H1 (cell line): ENCODE measurements at regions not wholly inside any gene's neighbourhood (a gene's known extent, or its start where the extent isn't known, plus 50 kb on each side); places are given as distances from the start of the nearest gene placed in this dataset.

Source experiments
- CTCF ChIA-PET: fragments of 300-600 bp; sonication (Branson Sonifier 250); formaldehyde crosslinking; loops from one replicate; lab custom pipeline; 2021; ENCODE audit not compliant: partially characterized antibody; lab: Charles Lee
- POLR2A ChIA-PET: fragments of 300-600 bp; sonication (Branson Sonifier 250); formaldehyde crosslinking; loops from one replicate; lab custom pipeline; 2021; ENCODE audit warnings: inconsistent platforms; ENCODE audit not compliant: partially characterized antibody; lab: Charles Lee
- DNase-seq, 2 experiments: peaks; one replicate each; pipeline versions ENCODE4 v3.0.0 to v3.0.0-alpha.2; 2010 to 2022; ENCODE audit warnings: low spot score in 2 of 2, low read depth in 1 of 2, mixed read lengths in 1 of 2
- FAIRE-seq: peaks from 2 replicates; lab custom pipeline; 2011; peaks lifted over from hg19 to GRCh38; lab: Jason Lieb, UNC
- H2AFZ ChIP-seq: 2 replicates; pipeline ENCODE4 v1.8.1; 2012; ENCODE audit warnings: low read length, inconsistent platforms
- H2AK5ac ChIP-seq: 2 replicates; pipeline ENCODE4 v1.6.1; 2013; ENCODE audit warnings: low read depth, low read length
- H2BK120ac ChIP-seq: replicated peaks from 2 replicates; pipeline ENCODE3; 2013; ENCODE audit warnings: low read depth, low read length, inconsistent platforms
- H2BK12ac ChIP-seq: 2 replicates; pipeline ENCODE4 v1.6.1; 2013; ENCODE audit warnings: low read depth, low read length
- H2BK15ac ChIP-seq: 2 replicates; pipeline ENCODE4 v1.6.1; 2013; ENCODE audit warnings: low read length
- H2BK20ac ChIP-seq: 2 replicates; pipeline ENCODE4 v1.6.1; 2013; ENCODE audit warnings: low read length
- H2BK5ac ChIP-seq: 2 replicates; pipeline ENCODE4 v1.6.1; 2013; ENCODE audit warnings: low read depth, low read length
- H3K14ac ChIP-seq: 2 replicates; pipeline ENCODE4 v1.6.1; 2013; ENCODE audit warnings: inconsistent platforms; ENCODE audit not compliant: insufficient read length
- H3K18ac ChIP-seq: 2 replicates; pipeline ENCODE4 v1.6.1; 2013; ENCODE audit warnings: low read length; ENCODE audit errors: extremely low read depth
- H3K23ac ChIP-seq: 2 replicates; pipeline ENCODE4 v1.6.1; 2013; ENCODE audit warnings: inconsistent platforms; ENCODE audit not compliant: insufficient read length
- H3K23me2 ChIP-seq: 2 replicates; pipeline ENCODE4 v1.6.1; 2013; ENCODE audit warnings: low read depth, low read length
- H3K27ac ChIP-seq: 2 replicates; pipeline ENCODE4 v1.6.1; 2011; ENCODE audit warnings: low read depth, low read length, inconsistent platforms
- H3K27me3 ChIP-seq, 4 experiments: replicated peaks in 1 of 4; 1 replicate in 1 of 4; 2 replicates in 3 of 4; pipeline versions ENCODE4 v1.6.1 to v1.8.1; 2011 to 2013; ENCODE audit warnings: low read length in 3 of 4, mild to moderate bottlenecking in 3 of 4, inconsistent platforms in 2 of 4, mixed read lengths in 2 of 4, moderate library complexity in 1 of 4; ENCODE audit not compliant: control insufficient read depth in 3 of 4, insufficient read depth in 3 of 4; ENCODE audit errors: extremely low read depth in 1 of 4
- H3K36me3 ChIP-seq, 4 experiments: 2 replicates each; pipeline versions ENCODE4 v1.6.1 to v1.8.1; 2011 to 2013; ENCODE audit warnings: mild to moderate bottlenecking in 4 of 4, low read length in 3 of 4, moderate library complexity in 2 of 4, control low read depth in 1 of 4, inconsistent platforms in 1 of 4; ENCODE audit not compliant: insufficient read depth in 4 of 4, control insufficient read depth in 2 of 4
- H3K4ac ChIP-seq: replicated peaks from 2 replicates; pipeline ENCODE3; 2013; ENCODE audit warnings: low read length, low read depth, mixed read lengths, inconsistent platforms; ENCODE audit not compliant: insufficient read length
- H3K4me1 ChIP-seq, 4 experiments: replicated peaks in 1 of 4; 1 replicate in 1 of 4; 2 replicates in 3 of 4; pipeline versions ENCODE4 v1.6.1 to v1.8.1; 2011 to 2013; ENCODE audit warnings: low read length in 3 of 4, inconsistent platforms in 2 of 4, mixed read lengths in 1 of 4; ENCODE audit not compliant: insufficient read depth in 4 of 4, control insufficient read depth in 3 of 4
- H3K4me2 ChIP-seq, 2 experiments: 2 replicates each; pipeline versions ENCODE4 v1.6.1 to v1.8.1; 2011 to 2013; ENCODE audit warnings: low read depth in 2 of 2, low read length in 2 of 2, control low read depth in 1 of 2, inconsistent platforms in 1 of 2, mild to moderate bottlenecking in 1 of 2; ENCODE audit not compliant: insufficient read depth in 1 of 2
- H3K4me3 ChIP-seq, 4 experiments: fragments of 200-600, 300-600 bp in 1 of 4; sonication (generic), shearing (Covaris generic), sonication (Bioruptor Twin) in 1 of 4; 2 replicates each; pipeline versions ENCODE4 v1.5.1 to v1.8.1; 2011 to 2016; ENCODE audit warnings: low read length in 4 of 4, low read depth in 3 of 4, control low read depth in 2 of 4, inconsistent platforms in 2 of 4, mild to moderate bottlenecking in 2 of 4, mixed read lengths in 1 of 4, moderate library complexity in 1 of 4; ENCODE audit not compliant: insufficient read depth in 2 of 4; ENCODE audit errors: extremely low read depth in 1 of 4
- H3K56ac ChIP-seq: replicated peaks from 2 replicates; pipeline ENCODE3; 2013; ENCODE audit warnings: low read depth, mild to moderate bottlenecking, mixed read lengths, low read length, inconsistent platforms; ENCODE audit not compliant: insufficient read length
- H3K79me1 ChIP-seq: 2 replicates; pipeline ENCODE4 v1.6.1; 2013; ENCODE audit warnings: low read depth, low read length, control low read depth
- H3K79me2 ChIP-seq, 2 experiments: 2 replicates each; pipeline versions ENCODE4 v1.6.1 to v1.8.1; 2012 to 2013; ENCODE audit warnings: low read length in 2 of 2, mild to moderate bottlenecking in 2 of 2, inconsistent platforms in 1 of 2; ENCODE audit not compliant: insufficient read depth in 2 of 2, control insufficient read depth in 1 of 2
- H3K9ac ChIP-seq, 4 experiments: replicated peaks in 1 of 4; 1 replicate in 1 of 4; 2 replicates in 3 of 4; pipeline versions ENCODE4 v1.6.1 to v1.8.1; 2011 to 2013; ENCODE audit warnings: low read depth in 3 of 4, low read length in 3 of 4, control low read depth in 2 of 4, mild to moderate bottlenecking in 2 of 4, moderate library complexity in 2 of 4, inconsistent platforms in 1 of 4; ENCODE audit errors: extremely low read depth in 1 of 4
- H3K9me3 ChIP-seq, 2 experiments: 2 replicates each; pipeline versions ENCODE4 v1.6.1 to v1.8.1; 2012 to 2013; ENCODE audit warnings: mild to moderate bottlenecking in 2 of 2, moderate library complexity in 2 of 2, control low read depth in 1 of 2, inconsistent platforms in 1 of 2, low read depth in 1 of 2, low read length in 1 of 2, mixed read lengths in 1 of 2; ENCODE audit not compliant: insufficient read depth in 2 of 2
- H4K20me1 ChIP-seq, 2 experiments: replicated peaks in 1 of 2; 2 replicates each; pipeline versions ENCODE3 to v1.8.1; 2011 to 2013; ENCODE audit warnings: inconsistent platforms in 2 of 2, low read length in 2 of 2, mild to moderate bottlenecking in 1 of 2; ENCODE audit not compliant: insufficient read depth in 2 of 2, control insufficient read depth in 1 of 2
- H4K5ac ChIP-seq: 2 replicates; pipeline ENCODE4 v1.6.1; 2013; ENCODE audit warnings: low read length, low read depth, mixed read lengths, inconsistent platforms; ENCODE audit not compliant: insufficient read length
- H4K8ac ChIP-seq: 2 replicates; pipeline ENCODE4 v1.8.0; 2013; ENCODE audit warnings: mild to moderate bottlenecking, moderate library complexity, low read length, inconsistent platforms; ENCODE audit not compliant: insufficient read depth; ENCODE audit errors: extremely low read depth
- H4K91ac ChIP-seq: replicated peaks from 2 replicates; pipeline ENCODE3; 2013; ENCODE audit warnings: low read length, mixed read lengths, inconsistent platforms; ENCODE audit not compliant: insufficient read length
- BACH1 ChIP-seq: IDR thresholded peaks from 2 replicates; pipeline ENCODE4 v1.6.1; 2012; ENCODE audit warnings: low read length, improper control_type of control experiment
- BRCA1 ChIP-seq: IDR thresholded peaks from 2 replicates; pipeline ENCODE4 v1.6.1; 2012; ENCODE audit warnings: low read depth, low read length, improper control_type of control experiment
- CTCF ChIP-seq, 3 experiments: IDR thresholded peaks; 1 replicate in 2 of 3; 2 replicates in 1 of 3; pipeline versions ENCODE4 v1.5.1 to v1.6.1; 2011; ENCODE audit warnings: low read length in 3 of 3, mild to moderate bottlenecking in 3 of 3, inconsistent platforms in 2 of 3, low read depth in 1 of 3, moderate library complexity in 1 of 3; ENCODE audit not compliant: insufficient read depth in 1 of 3; ENCODE audit errors: control extremely low read depth in 1 of 3
- GABPA ChIP-seq: IDR thresholded peaks from 2 replicates; pipeline ENCODE4 v1.6.1; 2011; ENCODE audit warnings: mild to moderate bottlenecking, low read length, moderate library complexity, borderline replicate concordance; ENCODE audit not compliant: insufficient read depth
- KDM1A ChIP-seq: fragments of 200-600, 300-600 bp; sonication (generic); IDR thresholded peaks from 2 replicates; pipeline ENCODE4 v1.7.1; 2016; ENCODE audit warnings: mild to moderate bottlenecking, low read length, borderline replicate concordance
- KDM5A ChIP-seq: fragments of 200-600 bp; IDR thresholded peaks from 2 replicates; pipeline ENCODE4 v1.7.1; 2012; ENCODE audit warnings: mild to moderate bottlenecking, low read length, inconsistent platforms, mixed read lengths
- MAX ChIP-seq: IDR thresholded peaks from 2 replicates; pipeline ENCODE4 v1.6.1; 2012; ENCODE audit warnings: inconsistent platforms
- SIN3A ChIP-seq, 2 experiments: IDR thresholded peaks in 1 of 2; conservative IDR thresholded peaks in 1 of 2; 2 replicates each; pipeline ENCODE4 v1.6.1; 2011 to 2012; ENCODE audit warnings: low read length in 2 of 2, improper control_type of control experiment in 1 of 2, low read depth in 1 of 2, mild to moderate bottlenecking in 1 of 2
- SP2 ChIP-seq: IDR thresholded peaks from 2 replicates; pipeline ENCODE4 v1.6.1; 2012; ENCODE audit warnings: mild to moderate bottlenecking, low read length, inconsistent platforms

DNA sequence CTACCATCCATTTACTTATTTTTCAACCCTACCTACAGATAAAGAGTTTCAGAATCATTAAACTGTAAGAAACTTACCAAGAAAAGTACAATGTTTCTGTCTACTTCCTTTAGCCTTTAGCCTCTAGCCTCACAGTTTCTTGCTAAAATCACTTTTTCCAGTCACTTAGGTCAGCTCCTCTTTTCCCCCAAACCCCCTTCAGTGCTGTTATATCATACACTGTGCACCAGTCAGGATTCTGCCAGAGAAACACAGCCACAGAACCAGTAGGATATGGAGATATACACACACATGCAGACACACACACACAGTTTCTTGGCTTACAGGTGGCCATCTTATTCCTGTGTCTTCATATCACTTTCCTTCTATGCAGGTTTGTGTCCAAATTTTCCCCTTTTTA lies 139.9 kb upstream of the LIPC start:
- H3K9me3 ChIP-seq = peaks cover 10 to 13% of the 10 kb centered on the region in 2 experiments; a peak in 3 of 4 replicates
- no peak overlapping the region for H3K4ac ChIP-seq
- H2BK15ac ChIP-seq = no peak overlapping the region
- no peak overlapping the region for H4K91ac ChIP-seq
- no peak overlapping the region for H3K27ac ChIP-seq
- no peak for TF ChIP-seq BRCA1
- TF ChIP-seq GABPA = no peak
- TF ChIP-seq MAX = no peak
- TF ChIP-seq KDM5A = no peak
- TF ChIP-seq SP2 = no peak
- TF ChIP-seq CTCF (IDR thresholded peaks at IDR 0.05; ENCODE audit: control extremely low read depth in 1 of 3, insufficient read depth in 1 of 3, low read depth in 1 of 3, low read length in 3 of 3) = no peak
- no peak for TF ChIP-seq KDM1A
- no peak for TF ChIP-seq BACH1
- no peak for TF ChIP-seq SIN3A (conservative IDR thresholded peaks at IDR 0.05 in 1 of 2, IDR thresholded peaks at IDR 0.05 in 1 of 2; ENCODE audit: low read depth in 1 of 2, low read length in 2 of 2)
- no peaks in the 10 kb centered on the region for H4K20me1 ChIP-seq
- no peaks in the 10 kb centered on the region for H3K23me2 ChIP-seq
- H2BK120ac ChIP-seq = no peak overlapping the region
- no peak overlapping the region for H3K23ac ChIP-seq
- H3K4me2 ChIP-seq = no peak overlapping the region
- ChIA-PET CTCF (no interaction called here), POLR2A (no interaction called here)
- no peak overlapping the region for H2AFZ ChIP-seq
- no peak overlapping the region for H2AK5ac ChIP-seq
- no peak overlapping the region for H2BK12ac ChIP-seq
- no peak overlapping the region for H2BK5ac ChIP-seq
- FAIRE-seq = no peak
- no peak overlapping the region for H3K18ac ChIP-seq
- H3K4me1 ChIP-seq = peaks cover 0 to 2% (median 0%) of the 10 kb centered on the region in 4 experiments; a peak in 1 of 7 replicates
- H4K8ac ChIP-seq = no peak overlapping the region
- H3K56ac ChIP-seq = no peak overlapping the region
- no peak overlapping the region for H3K9ac ChIP-seq
- H3K4me3 ChIP-seq = no peak overlapping the region
- no peak overlapping the region for H3K14ac ChIP-seq
- H3K79me1 ChIP-seq = no peaks in the 10 kb centered on the region
- DNase-seq = no peak
- H2BK20ac ChIP-seq = no peak overlapping the region
- H3K36me3 ChIP-seq = peaks cover 0 to 3% (median 0%) of the 10 kb centered on the region in 4 experiments; a peak in 1 of 8 replicates
- no peaks in the 10 kb centered on the region for H3K79me2 ChIP-seq
- H4K5ac ChIP-seq = no peak overlapping the region
- H3K27me3 ChIP-seq = no peaks in the 10 kb centered on the region
